Left renal pelvis (tissue), 4 donors: ENCODE measurements at regions not wholly inside any gene's neighbourhood (a gene's known extent, or its start where the extent isn't known, plus 50 kb on each side); places are given as distances from the start of the nearest gene placed in this dataset.

Experiments used
- DNase-seq, 4 donors: peaks; one replicate each; pipeline ENCODE4 v3.0.0-alpha.2; 2013; ENCODE audit warnings: low read depth in 4 of 4, low spot score in 3 of 4

DNA sequence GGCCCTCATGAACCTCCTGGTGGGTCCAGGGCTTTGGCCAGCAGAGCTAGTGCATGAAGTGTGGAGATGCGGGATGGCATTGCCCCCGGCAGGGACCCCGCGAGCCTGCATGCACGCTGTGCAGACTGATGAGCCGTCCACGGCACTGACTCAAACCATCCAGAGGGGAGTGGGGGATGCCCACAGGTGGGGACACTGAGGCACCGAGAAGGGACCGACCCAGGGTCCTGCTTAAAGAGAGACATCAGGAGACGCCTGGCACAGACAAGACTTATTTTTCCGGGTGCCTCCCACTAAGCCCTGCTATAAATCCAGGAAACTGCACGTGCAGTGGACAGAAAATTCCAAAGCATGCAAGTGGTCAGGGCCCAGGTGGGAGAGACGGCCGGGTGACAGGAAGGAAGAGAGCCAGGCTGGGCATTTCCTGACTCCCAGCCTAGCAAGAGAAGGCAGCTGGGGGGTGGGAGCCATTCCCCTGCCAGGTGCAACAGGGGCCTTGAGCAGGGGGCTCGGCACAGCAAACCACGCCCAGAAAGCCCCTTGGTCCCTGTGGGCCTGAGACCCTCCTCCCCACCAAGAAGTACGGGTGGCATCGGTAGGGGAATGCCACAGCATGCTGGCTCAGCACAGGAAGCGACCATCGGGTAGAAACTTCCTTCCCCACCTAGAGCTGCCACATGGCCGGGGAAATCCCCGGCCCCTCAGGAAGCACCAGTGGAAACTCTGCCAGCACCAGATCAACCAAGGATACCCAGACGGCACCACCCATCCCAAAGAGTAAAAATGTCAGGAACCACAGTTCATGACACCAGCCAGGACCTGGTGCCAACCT, 91.5 kb downstream of the FOXL3 start:
- DNase-seq, result no peak

DNA sequence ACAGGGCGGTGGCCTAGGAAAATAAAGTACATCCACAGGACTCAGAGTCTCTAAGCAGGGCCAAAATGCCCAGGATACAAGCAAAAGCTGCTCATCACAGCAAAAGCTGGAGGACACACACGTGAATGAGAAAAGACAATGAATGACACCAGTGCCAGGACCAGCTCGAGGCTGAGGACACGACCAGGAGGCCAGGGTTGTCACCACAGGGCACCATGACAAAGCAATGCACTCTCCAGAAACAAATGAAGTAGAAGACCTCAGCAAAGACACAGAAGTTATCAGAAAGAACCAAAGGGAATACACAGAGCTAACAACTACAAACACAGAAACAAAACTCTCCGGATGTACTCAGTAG, 92.1 kb downstream of the FOXL3 start:
- DNase-seq, result no peak

DNA sequence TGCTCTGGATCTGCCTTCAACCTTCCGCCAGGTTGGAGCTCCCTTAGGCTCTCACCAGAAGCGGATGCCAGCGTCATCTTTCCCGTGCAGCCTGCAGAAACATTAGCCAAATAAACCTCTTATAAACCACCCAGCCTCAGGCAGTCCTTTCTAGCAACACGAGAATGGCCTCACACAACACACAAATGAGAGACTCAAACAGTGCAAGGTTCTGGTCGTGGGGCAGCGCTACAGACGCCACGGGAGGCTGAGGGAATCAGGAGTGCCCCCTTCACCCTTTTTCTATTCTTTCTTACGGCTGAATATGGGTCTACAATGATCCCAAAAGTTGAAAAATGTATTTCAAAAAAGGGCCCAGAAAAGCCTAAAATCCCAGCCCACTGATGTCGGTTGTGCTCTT, 96.4 kb downstream of the FOXL3 start:
- no peak for DNase-seq

DNA sequence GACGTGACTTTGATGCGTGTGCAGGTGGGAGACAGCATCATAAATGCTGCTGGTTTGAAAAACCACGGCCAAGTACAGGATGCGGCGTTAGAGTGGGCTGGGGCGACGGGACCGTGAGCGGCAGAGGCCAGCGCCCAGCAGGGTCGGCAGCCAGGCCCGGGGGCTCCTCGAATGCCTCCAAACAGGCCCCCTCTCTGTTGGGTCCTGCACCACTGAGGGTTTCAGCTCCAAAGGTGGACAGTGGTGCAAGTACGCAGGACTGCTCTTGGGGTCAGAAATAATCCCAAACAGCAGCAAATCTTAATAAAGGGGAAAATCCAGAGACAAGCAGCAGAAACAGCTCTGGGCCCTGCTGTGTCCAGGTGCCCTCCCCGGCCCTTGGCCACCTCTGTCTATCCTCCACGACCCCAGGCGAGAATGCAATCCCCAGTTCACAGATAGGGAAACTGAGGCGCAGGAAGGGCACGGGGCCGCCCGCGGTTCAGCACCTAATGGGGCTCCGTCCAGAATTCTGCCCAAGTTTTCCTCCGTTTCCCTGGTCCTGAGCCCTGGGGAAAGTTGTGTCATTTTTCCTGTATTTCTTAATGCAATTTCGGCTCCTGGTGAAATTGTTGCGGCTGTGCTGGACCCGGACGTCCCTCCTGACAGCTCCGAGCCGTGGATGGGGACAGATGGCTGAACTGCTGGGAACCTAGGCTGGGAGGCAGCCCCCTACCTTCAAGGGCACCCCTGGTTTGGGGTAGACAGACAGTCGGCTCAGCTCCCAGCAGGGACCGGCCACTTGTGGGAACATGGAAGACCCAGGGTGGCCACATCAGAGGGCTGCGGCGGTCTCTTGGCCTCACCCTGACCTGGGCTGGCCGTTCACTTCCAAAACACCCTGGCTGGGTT, 97.4 kb downstream of the FOXL3 start:
- DNase-seq, result no peak

DNA sequence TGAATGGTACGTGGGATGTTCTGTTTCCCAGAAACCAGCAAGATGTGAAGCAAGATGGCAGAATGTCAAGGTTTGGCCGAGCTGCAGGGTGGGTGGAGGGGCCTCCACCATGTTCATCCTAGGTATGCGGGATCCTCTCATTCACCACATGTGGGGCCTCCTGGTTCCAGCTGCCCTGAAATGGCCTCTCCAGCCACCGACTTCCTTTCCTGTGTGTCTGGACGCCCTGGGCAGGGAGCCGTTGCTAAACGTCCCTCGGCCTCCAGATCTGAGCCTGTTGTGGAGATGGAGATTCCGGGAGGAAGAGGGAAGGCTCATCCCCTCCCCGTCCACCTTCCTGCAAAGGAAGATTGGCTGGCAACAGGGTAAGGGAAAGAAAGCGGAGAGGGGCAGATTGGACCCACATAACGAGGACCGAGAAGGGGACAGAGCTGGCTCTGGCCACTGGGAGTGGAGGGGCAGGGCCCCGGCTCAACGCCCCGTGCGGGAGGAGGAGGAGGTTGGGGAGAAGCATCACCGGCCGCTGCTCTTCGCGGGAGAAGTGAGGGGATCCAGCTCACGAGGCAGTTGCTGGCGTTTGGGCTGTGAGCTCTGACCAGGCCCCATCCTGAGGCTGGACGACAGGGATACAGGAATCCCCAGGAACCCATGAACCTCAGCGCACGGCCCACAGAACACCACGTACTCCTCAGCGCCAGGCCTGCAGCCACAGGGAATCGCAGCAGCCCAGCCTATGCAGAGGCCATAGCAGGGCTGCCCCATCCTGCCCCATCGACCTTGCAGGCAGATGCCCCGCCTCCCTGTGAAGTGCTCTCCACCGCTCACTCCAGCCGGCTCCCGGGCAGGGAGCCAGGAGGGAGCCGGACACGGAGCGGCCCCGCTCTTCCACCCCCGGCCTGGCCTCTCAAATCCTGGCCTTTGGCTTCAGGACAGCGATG, 98.3 kb downstream of the FOXL3 start:
- DNase-seq, result no peak

DNA sequence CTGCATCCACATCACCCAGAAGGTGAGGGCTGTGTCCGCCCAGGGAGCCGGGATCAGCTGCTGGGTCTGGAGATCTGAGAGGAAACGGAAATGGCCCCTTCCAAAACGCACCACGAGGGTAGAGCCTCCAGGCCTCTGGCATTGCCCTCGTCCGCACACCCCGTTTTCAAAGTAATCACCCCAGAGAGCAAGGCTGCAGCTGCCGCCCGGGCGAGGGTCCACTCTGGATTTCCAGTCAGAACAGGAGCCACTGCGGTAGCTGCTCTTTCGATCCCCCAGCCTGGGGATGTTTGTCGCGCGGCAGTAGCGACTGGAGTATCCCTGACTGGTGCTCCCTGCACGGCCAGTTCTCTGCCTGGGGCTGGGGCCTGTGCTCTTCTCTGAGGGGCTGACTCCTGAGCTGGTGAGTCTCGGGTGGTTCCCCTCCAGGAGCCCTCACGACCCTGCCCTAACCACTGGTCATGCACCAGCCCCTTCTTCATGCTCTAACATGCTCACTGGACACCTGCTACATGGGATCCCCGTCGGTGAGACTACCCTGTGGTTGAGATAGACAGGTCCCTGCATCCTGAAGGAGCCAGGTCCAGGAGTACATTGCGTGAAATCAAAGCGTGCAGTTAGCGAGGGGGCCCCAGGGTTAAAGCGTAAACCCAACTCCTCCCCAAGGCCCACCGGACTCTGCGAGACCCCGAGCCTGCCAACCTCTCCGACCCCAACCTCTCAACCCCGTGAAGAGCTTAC, 99.2 kb downstream of the FOXL3 start:
- no peak for DNase-seq

DNA sequence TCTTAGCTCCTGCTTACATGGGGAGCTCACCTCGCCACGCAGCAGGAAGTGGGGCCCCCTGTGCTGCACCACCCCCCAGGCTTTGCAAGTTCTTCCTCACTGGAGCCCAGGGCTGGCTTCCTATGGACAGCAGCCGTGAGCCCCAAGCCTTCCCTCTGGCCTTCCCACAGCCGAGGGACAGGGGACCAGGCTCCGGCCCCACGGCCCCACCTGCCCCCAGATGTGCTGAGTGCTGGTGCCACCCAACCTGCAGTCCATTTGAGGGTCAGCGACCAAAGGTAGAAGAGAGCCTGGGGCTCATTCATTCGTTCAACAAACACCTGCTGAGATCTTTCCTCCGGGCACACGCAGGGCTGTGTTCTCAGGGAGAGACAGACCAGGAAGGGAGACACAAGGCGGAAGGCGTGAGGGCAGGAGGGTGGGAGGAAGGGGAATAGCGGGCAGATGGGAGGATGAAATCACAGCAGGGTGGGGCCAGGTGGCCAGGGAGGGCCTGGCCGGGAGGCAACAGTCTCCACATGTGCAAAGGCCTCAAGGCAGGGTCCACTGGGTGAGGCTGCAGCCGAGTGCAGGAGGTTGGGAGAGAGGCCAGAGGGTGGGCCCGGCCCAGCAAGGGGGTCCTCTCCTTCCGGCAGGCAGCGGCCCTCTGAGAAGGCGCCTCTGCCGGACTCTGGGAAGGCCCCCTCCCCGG, 100.1 kb downstream of the FOXL3 start:
- DNase-seq, result no peak

DNA sequence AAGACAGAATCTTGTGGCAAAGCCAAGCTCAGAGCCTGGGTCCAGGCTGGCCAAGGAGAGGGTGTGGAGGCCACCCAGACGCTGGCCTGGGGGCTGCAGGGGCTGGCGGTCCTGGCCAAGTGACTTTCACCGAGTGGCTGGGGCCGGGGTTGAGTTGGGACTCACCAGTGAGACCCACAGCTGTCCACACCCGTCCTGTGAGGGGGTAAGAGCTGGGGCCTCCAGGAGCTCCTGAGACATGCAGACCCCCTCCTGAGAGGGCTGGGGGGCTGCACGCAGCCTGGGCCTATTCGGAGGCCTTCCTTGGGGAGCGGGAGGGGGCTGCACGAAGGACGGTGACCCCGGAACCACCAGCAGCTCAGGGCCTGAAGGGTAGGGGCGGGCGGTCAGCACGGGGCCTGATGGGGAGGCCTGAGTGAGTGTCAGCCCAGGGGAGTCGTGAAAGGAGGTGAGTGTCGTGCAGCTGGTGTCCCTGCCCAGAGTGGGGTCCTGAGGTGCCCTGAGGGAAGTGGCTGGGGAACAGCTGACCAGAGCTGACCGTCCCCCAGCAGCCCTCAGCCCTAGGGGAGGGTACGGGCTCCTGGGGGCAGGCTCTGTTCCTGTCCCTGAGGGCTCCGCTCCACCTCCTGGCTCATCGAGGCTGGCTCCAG, 100.9 kb downstream of the FOXL3 start:
- no peak for DNase-seq

DNA sequence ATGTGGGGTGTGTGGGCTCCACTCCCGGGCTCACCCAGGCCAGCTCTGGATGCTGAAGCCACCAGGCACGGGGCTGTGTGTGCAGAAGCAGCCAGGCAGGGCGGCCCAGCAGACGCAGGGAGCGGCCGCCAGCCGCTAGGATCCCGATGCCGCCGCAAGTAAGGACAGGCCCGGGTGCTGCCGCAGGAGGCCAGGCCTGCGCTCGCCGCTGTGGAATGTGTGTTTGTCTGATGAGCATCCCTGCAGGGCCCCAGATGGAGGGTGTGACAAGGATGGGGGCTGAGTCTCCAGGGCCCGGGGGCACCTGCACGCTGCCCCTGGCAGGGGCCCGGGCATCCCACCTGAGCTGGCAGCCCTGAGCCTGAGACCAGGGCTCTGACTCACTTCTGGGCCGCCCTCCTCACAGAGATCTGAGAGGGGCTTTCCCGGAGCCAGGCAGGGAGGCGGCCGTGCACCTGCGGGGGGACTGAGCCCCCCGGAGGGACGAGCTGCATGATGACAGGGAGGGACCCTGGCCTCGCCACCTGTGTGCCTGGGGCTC, 101.5 kb downstream of the FOXL3 start:
- DNase-seq, result no peak

DNA sequence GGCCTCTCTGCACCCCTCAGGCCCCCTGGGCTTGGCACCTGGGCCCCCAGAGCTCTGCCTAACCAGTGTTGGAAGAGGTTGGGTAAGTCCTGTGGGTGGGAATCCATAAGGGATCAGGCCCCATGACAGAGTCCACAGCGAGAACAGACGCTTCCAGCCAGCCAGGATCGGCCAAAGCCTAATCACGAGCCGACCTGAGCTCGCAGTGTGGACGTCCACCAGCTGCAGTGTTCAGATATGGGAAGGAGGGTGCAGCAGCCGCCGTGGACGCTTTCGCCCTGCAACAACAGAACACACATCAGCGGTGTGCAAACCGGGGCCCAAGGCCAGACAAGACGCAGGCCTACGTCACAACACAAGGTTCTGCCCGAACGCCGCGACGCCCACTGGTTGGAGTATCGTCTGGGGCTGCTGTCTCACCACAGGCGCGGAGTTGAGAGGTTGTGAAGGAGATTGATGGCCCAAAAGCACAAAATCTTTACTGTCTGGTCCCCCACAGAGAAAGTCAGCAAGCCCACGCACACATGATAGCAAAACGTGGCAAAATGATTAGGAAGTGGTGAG, 102.1 kb downstream of the FOXL3 start:
- DNase-seq, result no peak

DNA sequence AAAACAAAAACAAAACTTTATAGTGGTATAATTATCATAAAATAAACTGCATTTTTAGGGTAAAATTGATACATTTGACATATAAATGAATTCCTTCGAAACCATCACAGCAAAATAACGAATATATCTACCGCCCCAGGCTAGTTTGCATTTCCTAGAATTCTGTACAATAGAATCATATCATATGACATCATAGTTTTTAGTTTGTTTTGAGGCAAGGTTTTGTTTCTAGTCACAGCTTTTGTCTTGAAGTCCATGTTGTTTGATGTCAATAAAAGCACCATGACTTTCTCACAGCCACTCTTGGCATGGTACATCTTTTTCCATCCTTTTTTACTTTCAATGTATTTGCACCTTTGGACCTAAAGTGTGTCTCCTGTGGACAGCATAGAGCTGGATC, 102.9 kb downstream of the FOXL3 start:
- no peak for DNase-seq

DNA sequence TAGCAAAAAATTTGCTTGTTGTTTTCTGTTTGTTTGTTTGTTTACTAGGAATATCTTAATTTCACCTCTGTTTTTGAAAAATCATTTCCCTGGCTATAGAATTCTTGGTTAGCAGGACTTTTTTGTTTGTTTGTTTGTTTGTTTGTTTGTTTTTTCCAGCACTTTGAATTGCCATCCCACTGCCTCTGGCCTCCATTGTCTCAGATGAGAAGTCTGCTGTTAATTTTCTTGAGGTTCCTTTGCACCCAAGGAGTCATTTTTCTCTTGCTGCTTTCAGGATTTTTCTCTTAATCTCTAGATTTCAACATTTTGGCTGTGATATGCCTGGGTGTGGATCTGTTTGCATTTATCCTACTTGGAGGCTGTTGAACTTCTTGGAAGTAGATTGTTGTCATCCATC, 105.7 kb downstream of the FOXL3 start:
- no peak for DNase-seq

DNA sequence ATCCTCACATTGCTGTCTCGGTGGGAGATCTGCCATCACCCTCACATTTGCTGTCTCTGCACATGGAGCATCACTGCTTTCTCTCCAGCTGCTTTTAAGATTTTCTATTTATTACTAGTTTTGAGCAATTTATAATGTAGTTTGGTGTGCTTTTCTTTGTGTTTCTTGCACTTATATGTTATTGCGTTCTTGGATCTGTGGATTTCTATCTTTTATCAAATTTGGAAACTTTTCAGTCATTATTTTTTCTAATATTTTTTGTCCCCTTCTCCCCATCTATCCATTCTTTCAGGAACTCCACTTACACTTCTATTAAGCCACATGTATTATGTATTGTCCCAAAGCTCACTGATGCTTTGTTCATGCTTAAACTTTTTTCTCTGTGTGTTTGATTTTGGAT, 108.9 kb downstream of the FOXL3 start:
- no peak for DNase-seq

DNA sequence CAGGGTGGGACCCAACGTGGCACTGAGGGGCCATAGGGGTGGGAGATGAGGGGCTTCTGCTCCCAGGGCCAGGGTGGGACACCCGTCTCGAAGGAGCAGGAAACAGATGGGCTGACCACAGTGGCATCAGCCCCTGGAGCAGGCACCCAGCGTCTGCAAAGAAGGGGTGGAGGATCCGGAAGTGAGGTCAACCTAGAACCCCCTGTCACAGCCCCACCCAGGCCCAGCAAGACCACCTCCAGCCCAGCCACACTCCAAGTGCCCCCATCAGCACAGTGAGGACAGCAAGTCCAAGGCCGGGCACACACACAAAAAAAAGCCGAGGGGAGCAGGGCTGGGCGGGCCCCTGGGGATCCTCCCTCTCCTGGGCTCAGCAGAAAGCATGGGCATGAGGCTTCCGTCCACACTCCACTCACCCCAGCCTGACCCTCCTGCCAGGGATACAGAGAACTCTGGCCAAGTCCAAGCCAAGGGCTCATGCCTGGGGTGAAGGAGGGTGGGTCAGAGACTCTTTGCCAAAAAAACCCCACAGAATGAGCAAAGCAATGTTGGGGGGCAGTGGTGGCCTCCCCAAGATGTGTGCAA, 111.0 kb downstream of the FOXL3 start:
- DNase-seq, result no peak

DNA sequence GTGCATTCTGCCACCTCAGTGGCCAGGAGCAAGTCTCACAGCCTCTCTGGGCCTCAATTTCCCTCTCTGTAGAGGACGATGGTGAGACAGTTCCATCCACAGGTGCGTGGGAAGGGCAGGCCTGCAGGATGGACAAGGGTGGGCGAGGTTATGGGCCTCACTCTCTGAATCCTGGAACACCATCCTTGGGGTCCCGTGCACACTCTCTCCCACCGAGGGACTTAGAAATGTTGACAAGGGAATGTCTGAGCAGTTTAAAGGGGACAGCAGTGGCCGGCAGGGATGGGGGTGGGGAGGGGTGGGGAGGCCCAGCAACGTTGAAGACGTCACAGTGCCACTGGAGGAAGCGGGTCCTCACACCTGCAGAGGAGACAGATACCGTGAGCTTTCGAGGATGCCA, 111.5 kb downstream of the FOXL3 start:
- no peak for DNase-seq

DNA sequence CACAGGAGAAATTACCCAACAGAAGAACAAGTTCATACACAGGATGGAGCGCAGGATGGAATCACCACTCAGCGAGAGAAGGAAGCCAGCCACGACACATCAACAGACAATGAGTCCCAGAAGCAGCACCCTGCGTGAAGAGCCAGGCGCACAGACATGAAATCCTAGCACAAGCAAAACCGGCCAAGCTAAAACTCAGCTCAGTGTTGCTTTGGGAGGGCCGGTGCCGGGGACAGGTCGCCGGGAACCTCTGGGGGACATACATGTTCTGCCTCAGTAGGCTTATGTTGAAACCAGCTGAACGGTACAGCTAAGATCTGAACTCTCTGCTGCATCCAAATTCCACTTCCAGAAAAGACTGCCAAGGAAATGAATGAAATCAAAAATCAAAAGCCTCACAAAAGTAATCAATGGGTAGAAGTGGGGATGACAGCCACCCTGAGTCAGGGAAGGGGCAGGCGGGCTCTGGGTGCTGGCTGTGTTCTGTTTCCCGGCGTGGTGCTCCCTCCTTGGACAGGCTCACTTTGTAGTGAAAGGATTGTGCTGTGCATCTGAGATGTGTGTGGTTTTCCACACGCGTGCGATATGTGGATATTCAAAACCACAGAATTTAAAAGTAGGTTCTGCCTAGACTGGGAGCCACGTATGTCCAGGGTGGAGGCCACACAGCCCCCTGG, 114.7 kb downstream of the PDGFA start:
- no peak for DNase-seq

DNA sequence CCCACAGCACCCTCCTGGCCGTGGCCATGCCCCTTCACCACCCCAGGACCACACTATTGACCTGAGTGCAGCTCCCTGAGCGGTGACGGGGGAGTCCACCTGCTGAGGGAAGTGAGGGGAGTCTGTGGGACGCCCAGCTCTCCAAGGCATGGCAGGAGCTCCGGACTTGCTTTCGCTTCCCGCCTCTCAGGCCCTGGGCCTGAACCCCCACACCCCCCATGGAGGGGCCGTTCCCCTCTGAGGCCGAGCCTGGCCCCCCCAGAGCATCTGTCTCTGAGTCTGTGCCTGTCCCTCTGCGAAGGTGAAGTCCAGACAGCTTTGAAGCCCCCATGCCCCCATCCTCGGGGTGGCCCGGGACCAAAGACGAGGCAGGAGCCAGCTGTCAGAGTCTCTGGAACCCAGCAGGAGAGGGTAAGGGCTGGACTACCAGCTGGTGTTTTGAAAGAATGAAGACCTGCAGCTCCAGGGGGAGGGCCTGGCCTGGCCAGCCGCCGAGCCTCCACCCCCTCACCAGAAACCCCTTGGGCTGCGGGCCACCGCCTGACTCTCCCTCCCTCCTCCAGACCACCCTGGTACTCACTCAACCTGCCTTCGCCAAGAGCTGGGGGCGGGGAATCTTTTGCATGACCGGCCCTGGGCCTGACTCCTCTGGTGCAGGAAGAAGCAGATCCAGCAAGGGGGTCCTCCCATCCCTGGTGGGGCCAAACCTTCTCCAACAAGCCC, 114.0 kb downstream of the PDGFA start:
- DNase-seq, result peak in 2 of 4 donors; percentile 20 to 22
